ENCODE measurements at regions not wholly inside any gene's neighbourhood (a gene's known extent, or its start where the extent isn't known, plus 50 kb on each side); places are given as distances from the start of the nearest gene placed in this dataset.
A peak's percentile ranks its signal among the peaks of the same experiment; 100 is the strongest.

DNA sequence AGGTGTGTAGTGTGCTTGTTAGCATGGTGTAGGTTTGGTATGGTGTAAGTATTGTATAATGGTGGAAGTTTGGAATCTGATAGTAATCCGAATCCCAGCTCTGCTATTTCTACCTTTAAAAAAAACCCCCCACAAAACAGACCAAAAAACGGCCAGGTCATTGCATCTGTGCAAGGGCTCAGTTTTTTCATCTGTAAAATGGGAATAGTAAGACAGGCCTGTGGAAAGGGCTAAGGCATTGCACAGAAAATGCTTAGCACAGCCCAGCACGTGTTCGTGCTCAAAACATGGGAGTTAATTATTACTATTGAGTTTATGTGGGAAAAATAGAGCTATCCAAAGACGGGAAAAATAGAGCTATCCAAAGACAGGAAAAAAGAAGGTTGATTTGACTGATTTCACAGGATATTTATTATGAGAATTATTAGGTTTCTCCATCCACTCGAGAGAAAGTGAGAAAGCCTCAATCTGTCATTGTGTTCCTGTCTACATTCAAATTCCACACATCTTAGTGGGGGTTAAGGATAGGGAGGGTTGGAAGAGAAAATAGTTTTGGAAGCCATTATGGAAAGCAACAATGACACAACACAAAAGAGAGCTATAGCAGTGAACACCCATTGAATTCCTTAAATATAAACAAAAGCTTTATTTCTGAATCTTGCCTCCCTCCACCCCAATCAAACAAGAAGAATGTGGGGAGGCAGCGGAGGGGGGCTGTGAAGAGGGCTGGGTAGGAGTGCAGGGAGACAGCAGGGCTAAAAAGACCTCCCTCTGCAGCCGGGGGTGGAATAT is 126.8 kb upstream of the MAX start:
- TF ChIP-seq ZFX (CRISPR knock-in tag; IDR thresholded peaks at IDR 0.05; ENCODE audit: low read depth) (no peak), ZKSCAN5 (CRISPR knock-in tag; IDR thresholded peaks at IDR 0.05) (no peak), TCF7L2 (IDR thresholded peaks at IDR 0.05; ENCODE audit: low read depth, low read length) (no peak), SIN3A (IDR thresholded peaks at IDR 0.05; ENCODE audit: borderline replicate concordance, low read depth, low read length) (no peak), KDM5A (IDR thresholded peaks at IDR 0.05; ENCODE audit: borderline replicate concordance, low read length) (no peak), ZBTB26 (CRISPR knock-in tag; IDR thresholded peaks at IDR 0.05; ENCODE audit: borderline replicate concordance) (no peak), MLX (CRISPR knock-in tag; IDR thresholded peaks at IDR 0.05) (no peak)
- TF ChIP-seq, protein P1, sequence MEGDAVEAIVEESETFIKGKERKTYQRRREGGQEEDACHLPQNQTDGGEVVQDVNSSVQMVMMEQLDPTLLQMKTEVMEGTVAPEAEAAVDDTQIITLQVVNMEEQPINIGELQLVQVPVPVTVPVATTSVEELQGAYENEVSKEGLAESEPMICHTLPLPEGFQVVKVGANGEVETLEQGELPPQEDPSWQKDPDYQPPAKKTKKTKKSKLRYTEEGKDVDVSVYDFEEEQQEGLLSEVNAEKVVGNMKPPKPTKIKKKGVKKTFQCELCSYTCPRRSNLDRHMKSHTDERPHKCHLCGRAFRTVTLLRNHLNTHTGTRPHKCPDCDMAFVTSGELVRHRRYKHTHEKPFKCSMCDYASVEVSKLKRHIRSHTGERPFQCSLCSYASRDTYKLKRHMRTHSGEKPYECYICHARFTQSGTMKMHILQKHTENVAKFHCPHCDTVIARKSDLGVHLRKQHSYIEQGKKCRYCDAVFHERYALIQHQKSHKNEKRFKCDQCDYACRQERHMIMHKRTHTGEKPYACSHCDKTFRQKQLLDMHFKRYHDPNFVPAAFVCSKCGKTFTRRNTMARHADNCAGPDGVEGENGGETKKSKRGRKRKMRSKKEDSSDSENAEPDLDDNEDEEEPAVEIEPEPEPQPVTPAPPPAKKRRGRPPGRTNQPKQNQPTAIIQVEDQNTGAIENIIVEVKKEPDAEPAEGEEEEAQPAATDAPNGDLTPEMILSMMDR (CRISPR knock-in tag; IDR thresholded peaks at IDR 0.05) = peak; percentile 11; the same call in 1 of the 2 replicates
- TF ChIP-seq, protein P2, sequence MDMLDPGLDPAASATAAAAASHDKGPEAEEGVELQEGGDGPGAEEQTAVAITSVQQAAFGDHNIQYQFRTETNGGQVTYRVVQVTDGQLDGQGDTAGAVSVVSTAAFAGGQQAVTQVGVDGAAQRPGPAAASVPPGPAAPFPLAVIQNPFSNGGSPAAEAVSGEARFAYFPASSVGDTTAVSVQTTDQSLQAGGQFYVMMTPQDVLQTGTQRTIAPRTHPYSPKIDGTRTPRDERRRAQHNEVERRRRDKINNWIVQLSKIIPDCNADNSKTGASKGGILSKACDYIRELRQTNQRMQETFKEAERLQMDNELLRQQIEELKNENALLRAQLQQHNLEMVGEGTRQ (IDR thresholded peaks at IDR 0.05; ENCODE audit: low read depth, low read length) = no peak
- TF ChIP-seq, protein P2 (CRISPR knock-in tag; IDR thresholded peaks at IDR 0.05; ENCODE audit: borderline replicate concordance) = no peak
